ENCODE measurements at regions not wholly inside any gene's neighbourhood (a gene's known extent, or its start where the extent isn't known, plus 50 kb on each side); places are given as distances from the start of the nearest gene placed in this dataset.

- TF ChIP-seq POLR2A (IDR thresholded peaks at IDR 0.05; ENCODE audit: low read length) (no peak), GATA1 (IDR thresholded peaks at IDR 0.05; ENCODE audit: low read depth, low read length) (no peak)
Observed at GRCh38 chr20:11778206-11778570, 139.5 kb upstream of the BTBD3 start.
